Urothelium cell line (cell line): ENCODE measurements at regions not wholly inside any gene's neighbourhood (a gene's known extent, or its start where the extent isn't known, plus 50 kb on each side); places are given as distances from the start of the nearest gene placed in this dataset.

ENCODE experiments used
- DNase-seq: peaks from one replicate; pipeline ENCODE4 v3.0.0; 2011; ENCODE audit warnings: low spot score, mixed read lengths
- FAIRE-seq: peaks from 2 replicates; lab custom pipeline; 2011; peaks lifted over from hg19 to GRCh38; lab: Jason Lieb, UNC

DNA sequence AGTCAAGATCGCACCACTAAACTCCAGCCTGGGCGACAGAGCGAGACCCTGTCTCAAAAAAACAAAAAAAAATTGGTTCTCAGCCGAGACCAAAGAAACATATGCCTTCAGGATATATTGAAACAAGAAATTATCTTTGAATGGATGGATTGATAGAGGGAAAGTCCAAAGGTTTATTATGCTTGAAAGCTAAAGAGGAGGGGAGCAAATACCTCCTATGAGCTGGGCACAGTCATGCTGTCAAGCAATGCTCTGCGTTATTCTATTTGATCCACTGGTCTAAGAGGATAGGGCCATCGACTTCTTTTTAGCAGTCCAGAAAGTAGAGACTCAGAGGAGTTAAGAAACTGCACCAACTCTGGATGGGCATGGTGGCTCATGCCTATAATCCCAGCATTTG is 85.9 kb upstream of the SLC34A2 start:
- FAIRE-seq, result no peak
- DNase-seq, result no peak

DNA sequence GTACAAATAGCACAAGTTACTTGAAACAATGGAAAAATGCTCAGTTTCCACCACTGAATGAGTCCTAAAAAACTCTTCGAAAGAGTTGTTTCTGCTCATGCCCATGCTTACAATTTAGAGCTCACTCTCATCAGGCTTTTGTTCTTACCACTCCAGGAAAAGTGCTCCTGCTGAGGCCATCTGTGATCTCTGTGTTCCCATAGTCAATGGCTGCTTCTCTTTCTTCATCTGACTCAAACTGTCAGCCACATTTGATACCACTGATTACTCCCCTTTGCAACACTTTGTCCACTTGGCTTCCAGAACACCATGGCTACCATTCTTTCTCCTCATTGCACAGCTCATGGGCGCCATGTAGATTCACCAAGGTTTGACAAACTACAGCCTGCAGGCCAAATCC is 80.0 kb upstream of the SLC34A2 start:
- FAIRE-seq (no peak), DNase-seq (no peak)

- FAIRE-seq, result no peak
- DNase-seq, result no peak
Observed at GRCh38 chr4:25578432-25578831, 77.2 kb upstream of the SLC34A2 start.

DNA sequence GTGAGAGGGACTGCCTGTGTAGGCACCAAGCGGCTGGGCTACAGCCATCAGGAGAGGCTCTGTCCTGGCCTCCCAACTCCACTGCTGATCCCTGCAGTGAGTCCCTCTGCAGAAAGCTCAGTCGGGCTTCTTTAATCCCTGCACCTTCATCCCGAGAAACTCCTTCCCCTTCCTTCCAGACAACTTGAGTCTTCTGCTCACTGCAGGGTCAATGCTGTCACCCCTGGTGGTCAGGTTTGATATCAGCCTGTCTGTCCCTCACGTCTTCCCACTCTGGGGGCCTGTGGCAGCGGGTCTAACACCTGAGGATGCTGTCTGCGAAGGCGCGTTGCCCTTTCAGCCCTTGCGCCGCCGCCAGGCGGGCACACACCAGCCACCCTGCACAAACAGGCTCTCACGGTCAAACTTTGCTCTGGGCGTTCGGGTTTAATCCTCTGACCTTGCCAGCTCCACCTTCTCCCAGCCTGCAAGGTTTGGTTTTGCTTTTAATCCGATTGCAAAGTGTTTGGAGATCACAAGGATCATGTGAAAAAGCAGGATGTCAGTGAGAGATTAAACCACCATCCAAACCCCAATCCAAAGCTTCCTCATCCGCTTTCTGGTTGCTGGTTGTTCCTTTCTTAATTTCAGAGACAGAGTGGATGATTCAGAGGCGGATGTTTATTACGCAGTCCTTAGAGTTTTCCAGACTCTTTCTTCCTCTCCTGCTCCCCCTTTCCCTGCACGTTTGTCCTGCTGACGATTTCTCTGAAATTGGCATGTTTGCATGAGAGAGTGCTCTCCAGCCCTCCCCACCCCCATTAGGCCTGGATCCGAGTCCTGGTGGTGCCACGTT is 74.8 kb upstream of the SLC34A2 start:
- FAIRE-seq (no peak), DNase-seq (no peak)

DNA sequence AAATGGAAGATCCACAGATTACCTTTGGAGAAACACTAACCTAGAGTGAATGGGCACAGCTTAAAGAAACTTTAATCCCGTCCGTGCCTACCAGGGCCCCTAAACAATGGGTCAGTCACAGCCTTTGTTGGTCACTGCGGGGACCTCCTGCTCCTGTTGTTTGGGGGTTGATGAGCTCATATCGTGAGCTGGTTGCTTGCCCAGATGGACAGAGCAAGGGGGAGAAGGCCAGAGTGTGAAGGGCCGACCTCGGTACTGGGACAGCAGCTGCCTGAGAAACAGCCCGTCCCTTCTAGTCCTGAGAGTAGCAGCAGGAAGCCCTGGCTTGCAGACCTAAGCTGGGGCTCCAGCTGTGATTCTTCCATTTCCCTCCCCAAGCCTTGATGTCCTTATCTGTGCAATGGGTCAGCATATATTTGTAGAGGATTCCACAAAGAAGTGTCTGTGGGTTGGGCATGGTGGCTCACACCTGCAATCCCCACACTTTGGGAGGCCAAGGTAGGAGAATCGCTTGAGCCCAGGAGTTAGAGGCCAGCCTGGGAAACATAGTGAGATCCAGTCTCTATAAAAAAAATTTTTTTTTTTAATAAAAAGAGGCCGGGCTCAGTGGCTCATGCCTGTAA is 69.6 kb upstream of the SLC34A2 start:
- FAIRE-seq (no peak), DNase-seq (no peak)

- DNase-seq (no peak), FAIRE-seq (no peak)
Observed at GRCh38 chr4:25588206-25588605, 67.4 kb upstream of the SLC34A2 start.

- DNase-seq, result no peak
- no peak for FAIRE-seq
Observed at GRCh38 chr4:25590171-25590570, 65.5 kb upstream of the SLC34A2 start.

- DNase-seq (no peak), FAIRE-seq (no peak)
Observed at GRCh38 chr4:25592736-25593135, 62.9 kb upstream of the SLC34A2 start.
